Activated CD4-positive, alpha-beta memory T cell treated with anti-CD3 and anti-CD28 coated beads, Interleukin-2, amount 10 ng/mL, durations not matched to agents 7 days and 5 days (primary cell): ENCODE measurements at regions not wholly inside any gene's neighbourhood (a gene's known extent, or its start where the extent isn't known, plus 50 kb on each side); places are given as distances from the start of the nearest gene placed in this dataset.

Experiments
- CTCF ChIA-PET: fragments of 350-600 bp; sonication (Branson Sonifier 250); formaldehyde crosslinking; loops from one replicate; lab custom pipeline; 2021; ENCODE audit warnings: antibody characterized with exemption, inconsistent platforms; lab: Charles Lee
- POLR2A ChIA-PET: fragments of 350-600 bp; sonication (Branson Sonifier 250); formaldehyde crosslinking; loops from one replicate; lab custom pipeline; 2021; ENCODE audit warnings: antibody characterized with exemption; lab: Charles Lee
- DNase-seq: peaks from one replicate; pipeline ENCODE4 v3.0.0-alpha.2; 2020
- H3K27ac Mint-ChIP-seq: one replicate; pipeline ENCODE4 v1.8.0; 2021; ENCODE audit warnings: mild to moderate bottlenecking, mixed read lengths
- H3K27me3 Mint-ChIP-seq: one replicate; pipeline ENCODE4 v1.8.0; 2021; ENCODE audit warnings: mixed read lengths
- H3K36me3 Mint-ChIP-seq: one replicate; pipeline ENCODE4 v1.8.0; 2021; ENCODE audit warnings: low read depth, mixed read lengths
- H3K4me1 Mint-ChIP-seq: one replicate; pipeline ENCODE4 v1.8.0; 2021; ENCODE audit warnings: mixed read lengths
- H3K4me3 Mint-ChIP-seq: one replicate; pipeline ENCODE4 v1.8.0; 2021; ENCODE audit warnings: mild to moderate bottlenecking, mixed read lengths
- H3K9me3 Mint-ChIP-seq: one replicate; pipeline ENCODE4 v1.8.0; 2021; ENCODE audit warnings: mixed read lengths

DNA sequence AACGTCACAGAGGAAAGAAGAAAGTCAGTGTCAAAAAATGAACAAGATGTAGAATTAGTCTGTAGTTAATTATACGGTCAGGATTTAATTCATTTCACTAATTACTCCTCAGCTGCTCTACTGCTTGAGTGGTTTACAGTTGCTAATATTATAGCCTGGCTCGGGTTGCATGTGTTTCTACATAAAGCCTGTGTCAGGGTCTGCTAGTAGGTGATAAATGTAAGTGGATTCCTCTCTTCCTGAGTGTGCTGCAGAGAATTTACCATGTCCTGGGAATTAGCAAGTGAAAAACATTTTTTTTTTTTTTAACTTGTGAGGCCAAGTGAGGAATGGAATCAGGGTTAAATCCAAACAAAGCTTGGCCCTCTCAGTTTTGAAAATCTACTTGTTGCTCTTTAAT, 622.6 kb downstream of the EPHA4 start:
- peaks cover 3% of the 10 kb centered on the region for H3K9me3 Mint-ChIP-seq
- no peaks in the 10 kb centered on the region for H3K36me3 Mint-ChIP-seq
- ChIA-PET CTCF (no interaction called here), POLR2A (no interaction called here)
- no peak for DNase-seq
- H3K4me1 Mint-ChIP-seq = no peaks in the 10 kb centered on the region
- H3K27me3 Mint-ChIP-seq = no peaks in the 10 kb centered on the region
- no peak overlapping the region for H3K27ac Mint-ChIP-seq
- H3K4me3 Mint-ChIP-seq = no peak overlapping the region

DNA sequence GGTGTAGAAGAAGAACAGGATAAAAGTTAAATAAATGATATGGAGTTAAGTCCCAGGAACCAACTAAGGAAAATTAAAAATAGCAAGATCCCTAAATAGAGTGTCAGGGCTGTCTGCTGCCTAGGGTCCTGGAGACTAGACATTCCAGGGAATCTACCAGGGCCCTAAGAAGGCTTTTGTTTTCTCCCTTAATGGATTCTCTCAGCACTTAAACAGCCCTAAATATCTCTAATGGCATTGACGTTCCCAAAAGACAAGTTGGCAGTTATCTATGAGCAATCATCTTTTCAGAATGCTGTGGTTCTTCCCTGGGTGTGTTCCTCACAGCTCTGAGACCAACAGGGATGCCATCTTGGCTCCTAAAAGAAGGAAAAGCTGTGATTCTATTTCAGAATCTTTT, 616.3 kb downstream of the EPHA4 start:
- Mint-ChIP-seq H3K4me1 (no peaks in the 10 kb centered on the region), H3K36me3 (no peaks in the 10 kb centered on the region), H3K9me3 (peaks cover 3% of the 10 kb centered on the region), H3K4me3 (no peak overlapping the region), H3K27me3 (no peaks in the 10 kb centered on the region), H3K27ac (no peak overlapping the region)
- POLR2A ChIA-PET = no interaction called here
- no peak for DNase-seq
- CTCF ChIA-PET = no interaction called here

DNA sequence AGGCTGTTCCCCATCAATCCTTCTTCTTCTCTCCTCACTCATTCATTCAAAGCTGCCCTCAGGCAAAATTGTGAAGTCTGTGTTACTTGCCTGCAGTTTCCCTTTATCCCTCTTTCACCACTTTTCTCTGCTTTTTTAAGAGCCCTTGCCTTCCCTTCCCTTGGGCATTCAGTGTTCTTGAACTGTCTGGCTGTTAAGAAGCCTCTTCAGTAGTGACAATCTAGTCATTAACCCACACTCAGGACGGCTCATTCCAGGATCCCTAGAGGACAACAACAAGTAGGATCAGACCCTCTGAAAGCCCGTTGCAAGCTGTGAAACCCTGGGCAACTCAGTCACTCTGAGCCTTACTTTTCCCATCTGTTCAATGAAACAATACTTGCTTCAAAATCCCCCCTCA, 615.7 kb downstream of the EPHA4 start:
- Mint-ChIP-seq H3K27me3 (no peaks in the 10 kb centered on the region), H3K9me3 (peaks cover 3% of the 10 kb centered on the region), H3K4me1 (no peaks in the 10 kb centered on the region), H3K4me3 (no peak overlapping the region), H3K27ac (no peak overlapping the region), H3K36me3 (no peaks in the 10 kb centered on the region)
- ChIA-PET CTCF (no interaction called here), POLR2A (no interaction called here)
- DNase-seq = no peak

DNA sequence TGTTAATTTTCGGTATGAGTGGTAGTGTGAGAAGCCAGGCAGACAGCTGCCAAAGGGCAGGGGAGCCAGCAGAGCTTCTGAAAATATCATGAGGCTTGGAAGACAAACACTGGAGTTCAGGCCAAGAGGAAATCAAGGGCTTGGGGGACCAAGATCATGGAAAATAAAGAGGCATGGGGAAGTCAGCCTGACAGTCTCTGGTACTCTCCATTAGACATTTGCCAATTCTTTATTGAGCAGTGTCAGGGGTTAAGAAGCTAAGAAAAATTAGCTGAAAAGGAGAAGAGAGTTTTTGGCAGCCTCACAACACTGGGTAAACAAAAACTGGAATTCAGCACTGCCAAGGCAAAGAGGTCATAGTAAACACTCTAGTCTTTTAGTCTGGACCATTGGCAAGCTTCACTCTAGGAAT, 612.7 kb downstream of the EPHA4 start:
- no peaks in the 10 kb centered on the region for H3K4me1 Mint-ChIP-seq
- no peak for DNase-seq
- H3K9me3 Mint-ChIP-seq = no peaks in the 10 kb centered on the region
- ChIA-PET CTCF (no interaction called here), POLR2A (no interaction called here)
- H3K4me3 Mint-ChIP-seq = no peak overlapping the region
- H3K36me3 Mint-ChIP-seq = no peaks in the 10 kb centered on the region
- H3K27ac Mint-ChIP-seq = no peak overlapping the region
- H3K27me3 Mint-ChIP-seq = no peaks in the 10 kb centered on the region

DNA sequence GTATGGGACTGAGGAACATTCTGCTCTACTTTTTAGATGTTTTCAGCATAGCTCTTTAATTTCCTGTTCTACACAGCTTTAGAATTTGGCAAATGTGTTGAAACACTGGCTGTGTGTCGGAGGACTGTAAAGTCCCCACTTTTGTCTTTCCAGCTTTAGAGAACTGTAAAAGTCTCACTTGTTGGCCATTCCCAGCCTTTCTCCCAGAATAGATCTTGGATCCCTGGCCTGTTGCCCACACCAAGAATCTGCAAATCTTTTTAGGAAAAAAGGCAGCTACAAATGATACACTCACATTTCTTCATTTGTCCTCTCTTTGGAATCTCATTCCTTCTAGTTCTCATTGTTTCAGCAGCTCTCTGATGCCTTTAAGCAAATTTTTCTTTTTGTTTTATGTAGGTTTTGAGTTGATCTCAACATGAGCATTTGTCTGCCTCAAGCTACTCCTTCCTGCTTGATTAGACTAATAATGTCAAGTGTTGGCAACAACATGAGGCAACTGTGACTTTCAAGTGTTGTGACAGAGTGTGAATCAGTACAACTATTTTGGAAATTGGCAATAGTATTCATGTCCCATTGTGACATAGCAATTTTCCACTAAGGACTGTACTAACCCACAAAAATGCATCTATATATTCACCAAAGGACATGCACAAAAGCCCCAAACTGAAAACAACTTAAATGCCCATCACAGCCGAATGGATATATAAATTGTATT, 610.8 kb downstream of the EPHA4 start:
- Mint-ChIP-seq H3K36me3 (no peaks in the 10 kb centered on the region), H3K4me1 (no peaks in the 10 kb centered on the region), H3K9me3 (no peaks in the 10 kb centered on the region), H3K27ac (no peak overlapping the region), H3K27me3 (no peaks in the 10 kb centered on the region), H3K4me3 (no peak overlapping the region)
- ChIA-PET CTCF (no interaction called here), POLR2A (no interaction called here)
- DNase-seq = no peak

DNA sequence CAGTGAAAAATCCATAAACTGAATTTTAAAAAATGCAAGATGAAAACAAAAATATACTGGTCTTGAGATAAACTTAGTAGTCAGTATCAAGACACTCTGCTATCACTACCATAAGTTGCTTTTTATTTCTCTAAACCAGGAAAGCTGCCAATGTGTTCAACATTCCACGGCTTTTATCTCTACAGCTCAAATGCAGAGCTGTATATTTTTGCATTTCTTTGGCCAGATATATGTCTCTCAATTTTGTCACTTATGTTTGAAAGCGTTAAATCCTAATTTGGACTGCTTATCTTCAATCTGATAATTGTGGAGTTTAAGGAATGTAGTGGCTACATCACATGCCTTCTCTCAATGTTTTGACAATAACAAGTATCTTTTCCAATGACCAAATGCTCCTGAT, 609.5 kb downstream of the EPHA4 start:
- H3K27ac Mint-ChIP-seq = no peak overlapping the region
- H3K4me1 Mint-ChIP-seq = no peaks in the 10 kb centered on the region
- POLR2A ChIA-PET = no interaction called here
- CTCF ChIA-PET = no interaction called here
- no peaks in the 10 kb centered on the region for H3K27me3 Mint-ChIP-seq
- no peak for DNase-seq
- H3K9me3 Mint-ChIP-seq = no peaks in the 10 kb centered on the region
- H3K4me3 Mint-ChIP-seq = no peak overlapping the region
- H3K36me3 Mint-ChIP-seq = no peaks in the 10 kb centered on the region

DNA sequence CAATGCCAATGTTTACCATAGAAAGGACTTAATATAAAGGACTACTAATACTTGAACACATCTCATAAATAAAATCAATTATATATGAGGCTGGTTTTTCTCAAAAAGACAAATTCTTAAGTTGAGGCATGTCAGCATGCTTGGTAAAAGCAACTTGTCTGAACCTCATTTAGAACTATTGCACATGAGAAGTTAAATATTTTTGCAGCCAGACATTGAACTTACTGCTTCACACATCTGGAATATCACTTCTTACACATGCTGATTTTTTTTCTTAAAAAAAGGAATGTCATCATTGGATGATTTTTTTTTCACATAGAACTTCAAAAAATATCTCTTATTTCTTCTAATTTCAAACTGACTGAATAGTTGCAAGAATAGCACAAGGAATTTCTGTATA, 609.0 kb downstream of the EPHA4 start:
- ChIA-PET POLR2A (no interaction called here), CTCF (no interaction called here)
- H3K36me3 Mint-ChIP-seq = no peaks in the 10 kb centered on the region
- no peak overlapping the region for H3K27ac Mint-ChIP-seq
- no peak overlapping the region for H3K4me3 Mint-ChIP-seq
- H3K9me3 Mint-ChIP-seq = no peaks in the 10 kb centered on the region
- no peaks in the 10 kb centered on the region for H3K27me3 Mint-ChIP-seq
- no peak for DNase-seq
- H3K4me1 Mint-ChIP-seq = no peaks in the 10 kb centered on the region

DNA sequence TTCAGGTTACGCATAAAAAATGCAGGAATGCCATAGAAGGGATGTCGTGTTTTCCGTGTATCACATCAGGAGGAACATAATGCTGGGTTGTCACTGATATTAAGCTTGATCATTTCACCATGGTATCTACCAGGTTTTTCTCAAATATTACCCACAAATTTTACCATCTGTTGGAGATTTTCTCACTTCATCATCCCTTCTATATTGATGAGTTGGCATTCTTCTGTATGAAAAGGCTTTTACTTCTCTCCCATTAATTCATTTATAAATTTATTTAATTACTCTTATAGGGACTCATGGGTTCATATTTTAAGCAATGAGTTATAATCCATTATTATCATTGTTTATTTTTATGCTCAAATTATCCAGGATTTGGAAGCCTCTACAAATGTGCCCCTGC, 608.2 kb downstream of the EPHA4 start:
- ChIA-PET CTCF (no interaction called here), POLR2A (no interaction called here)
- Mint-ChIP-seq H3K27me3 (no peaks in the 10 kb centered on the region), H3K4me3 (no peak overlapping the region), H3K36me3 (no peaks in the 10 kb centered on the region), H3K27ac (no peak overlapping the region), H3K4me1 (no peaks in the 10 kb centered on the region), H3K9me3 (no peaks in the 10 kb centered on the region)
- no peak for DNase-seq

DNA sequence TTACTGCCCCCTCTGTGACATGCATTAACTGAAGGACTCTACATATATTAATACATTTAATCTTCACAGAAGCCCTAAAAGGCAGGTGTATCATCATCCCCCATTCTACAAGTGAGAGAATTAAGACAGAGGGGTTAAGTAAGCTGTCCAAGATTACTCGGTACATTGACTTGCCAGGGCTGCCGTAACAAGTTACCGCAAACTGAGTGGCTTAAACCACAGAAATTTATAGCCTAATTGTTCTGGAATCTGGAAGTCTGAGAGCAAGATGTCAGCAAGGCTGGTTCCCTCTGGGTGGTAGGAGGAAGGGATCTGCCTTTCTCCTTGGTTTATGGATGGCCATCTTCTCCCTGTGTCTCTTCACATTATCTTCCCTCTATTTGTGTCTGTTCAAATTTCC, 605.5 kb downstream of the EPHA4 start:
- Mint-ChIP-seq H3K27me3 (no peaks in the 10 kb centered on the region), H3K36me3 (no peaks in the 10 kb centered on the region), H3K4me3 (no peak overlapping the region), H3K9me3 (no peaks in the 10 kb centered on the region), H3K27ac (no peak overlapping the region), H3K4me1 (no peaks in the 10 kb centered on the region)
- no peak for DNase-seq
- ChIA-PET CTCF (no interaction called here), POLR2A (no interaction called here)

DNA sequence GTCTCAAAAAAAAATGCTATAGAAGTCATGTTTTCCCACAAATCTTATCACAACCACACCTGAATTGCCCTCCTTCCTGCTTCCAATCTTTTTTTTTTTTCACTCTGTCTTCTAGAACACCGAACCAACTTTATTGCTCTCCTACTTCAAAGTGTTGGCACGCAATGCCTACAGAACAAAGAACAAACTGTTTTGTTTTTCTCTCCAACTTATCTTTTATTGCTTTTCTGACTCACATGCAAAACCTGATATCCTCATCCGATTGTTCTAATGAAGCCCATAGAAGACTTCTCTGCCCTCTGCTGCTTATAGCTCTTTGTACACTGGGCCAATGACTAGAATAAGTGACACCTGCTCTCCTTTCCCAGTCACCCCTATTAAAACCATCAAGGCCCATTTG, 602.8 kb downstream of the EPHA4 start:
- ChIA-PET CTCF (no interaction called here), POLR2A (no interaction called here)
- Mint-ChIP-seq H3K27me3 (no peaks in the 10 kb centered on the region), H3K9me3 (no peaks in the 10 kb centered on the region), H3K27ac (no peak overlapping the region), H3K4me1 (no peaks in the 10 kb centered on the region), H3K4me3 (no peak overlapping the region), H3K36me3 (no peaks in the 10 kb centered on the region)
- DNase-seq = no peak

DNA sequence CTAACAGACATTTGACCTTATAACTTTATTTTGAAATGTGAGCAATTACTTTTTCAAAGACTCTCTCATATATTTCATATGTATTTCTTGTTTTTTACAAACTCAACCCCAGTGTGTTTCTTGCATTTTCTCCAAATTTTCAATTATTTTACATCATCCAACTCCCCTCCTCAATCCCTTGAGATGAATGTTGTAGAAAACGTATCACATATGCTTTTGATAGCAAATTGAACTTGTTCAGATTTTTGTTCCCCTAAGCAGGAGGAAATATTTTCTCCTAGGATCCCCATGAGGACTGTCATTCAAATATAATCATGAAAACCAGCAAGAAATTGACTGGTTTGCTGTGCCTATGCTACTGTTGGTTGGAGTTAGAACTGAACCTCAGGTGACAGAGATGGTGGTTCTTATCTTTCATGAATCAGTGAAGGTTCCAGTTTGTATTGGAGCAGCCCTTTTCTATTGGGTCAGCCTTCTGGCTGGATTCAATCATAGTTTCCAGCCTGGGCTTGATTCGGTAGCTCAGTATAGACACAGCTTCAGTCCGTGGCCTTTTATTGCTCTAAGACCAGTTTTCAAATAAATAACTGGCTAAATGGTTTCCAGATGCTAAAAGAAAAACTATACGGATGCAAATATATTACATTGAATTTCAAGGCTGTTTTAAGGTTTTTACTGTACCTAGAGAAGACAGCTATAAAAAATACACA, 591.0 kb downstream of the EPHA4 start:
- Mint-ChIP-seq H3K4me1 (no peaks in the 10 kb centered on the region), H3K36me3 (no peaks in the 10 kb centered on the region), H3K4me3 (no peak overlapping the region), H3K9me3 (no peaks in the 10 kb centered on the region), H3K27me3 (no peaks in the 10 kb centered on the region), H3K27ac (no peak overlapping the region)
- no peak for DNase-seq
- POLR2A ChIA-PET = no interaction called here
- CTCF ChIA-PET = no interaction called here

DNA sequence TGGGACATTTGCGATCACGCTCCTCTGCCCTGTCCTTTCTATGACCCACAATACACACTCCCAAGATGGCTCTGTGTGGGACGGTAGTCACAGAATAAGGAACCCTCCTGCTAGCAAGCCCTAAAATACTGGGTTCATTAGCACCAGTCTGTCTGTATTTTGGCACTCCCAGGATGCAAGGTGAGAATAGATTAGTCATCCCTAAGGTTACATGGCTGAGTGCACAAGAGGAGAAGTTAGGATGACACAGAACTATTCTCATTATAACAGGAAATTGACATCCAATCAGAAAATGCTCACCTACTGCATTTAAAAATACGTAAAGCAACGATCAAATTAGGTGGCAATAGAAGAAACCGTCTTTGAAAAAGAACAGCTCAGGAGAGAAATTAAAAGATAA, 590.2 kb downstream of the EPHA4 start:
- no peaks in the 10 kb centered on the region for H3K36me3 Mint-ChIP-seq
- H3K27ac Mint-ChIP-seq = no peak overlapping the region
- no peak overlapping the region for H3K4me3 Mint-ChIP-seq
- no peaks in the 10 kb centered on the region for H3K27me3 Mint-ChIP-seq
- H3K9me3 Mint-ChIP-seq = no peaks in the 10 kb centered on the region
- CTCF ChIA-PET = no interaction called here
- POLR2A ChIA-PET = no interaction called here
- no peak for DNase-seq
- H3K4me1 Mint-ChIP-seq = no peaks in the 10 kb centered on the region

DNA sequence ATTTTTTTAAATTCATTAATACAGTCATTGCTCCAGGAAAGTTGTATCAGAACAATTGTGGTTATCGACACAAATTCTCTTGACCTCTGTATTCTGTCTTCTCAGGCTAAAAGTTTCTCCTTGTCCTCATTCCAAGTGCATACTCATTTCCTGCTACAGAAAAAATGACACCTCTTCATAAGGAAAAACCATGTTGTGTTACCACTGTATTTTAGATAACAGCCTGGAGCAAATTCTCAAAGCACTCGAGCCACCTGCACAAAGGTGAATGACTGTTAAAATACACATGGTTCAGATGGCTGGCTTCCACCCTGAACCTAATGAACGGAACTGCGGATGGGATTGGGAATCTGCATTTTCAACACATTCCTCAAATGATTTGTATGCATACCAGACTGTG, 586.5 kb downstream of the EPHA4 start:
- H3K4me1 Mint-ChIP-seq = no peaks in the 10 kb centered on the region
- ChIA-PET POLR2A (no interaction called here), CTCF (no interaction called here)
- H3K4me3 Mint-ChIP-seq = no peak overlapping the region
- H3K36me3 Mint-ChIP-seq = no peaks in the 10 kb centered on the region
- H3K27ac Mint-ChIP-seq = no peak overlapping the region
- DNase-seq = no peak
- no peaks in the 10 kb centered on the region for H3K9me3 Mint-ChIP-seq
- H3K27me3 Mint-ChIP-seq = no peaks in the 10 kb centered on the region

DNA sequence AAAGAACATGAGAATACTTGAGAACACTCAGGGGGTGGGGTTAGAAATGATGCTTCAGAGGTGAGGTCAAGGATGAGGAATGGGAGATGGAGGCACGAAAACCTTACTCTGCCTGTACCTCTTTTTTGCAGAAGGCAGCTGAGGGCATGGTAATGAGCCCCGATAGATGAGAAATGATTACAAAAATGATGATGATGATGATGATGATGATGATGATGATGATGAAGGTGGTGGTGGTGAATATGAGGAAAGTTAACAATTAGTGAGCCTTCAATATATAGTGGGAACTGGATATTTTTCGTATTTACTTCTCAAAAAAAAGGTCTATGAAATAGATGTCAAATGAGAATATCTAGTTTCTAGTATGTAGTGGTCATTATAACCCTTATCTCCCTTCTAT, 584.3 kb downstream of the EPHA4 start:
- ChIA-PET POLR2A (no interaction called here), CTCF (no interaction called here)
- Mint-ChIP-seq H3K4me3 (no peak overlapping the region), H3K9me3 (no peaks in the 10 kb centered on the region), H3K4me1 (no peaks in the 10 kb centered on the region), H3K27me3 (no peaks in the 10 kb centered on the region), H3K36me3 (no peaks in the 10 kb centered on the region), H3K27ac (no peak overlapping the region)
- no peak for DNase-seq
